ENCODE measurements at regions not wholly inside any gene's neighbourhood (a gene's known extent, or its start where the extent isn't known, plus 50 kb on each side); places are given as distances from the start of the nearest gene placed in this dataset.
"Not testable (repeated sequence)": the region's sequence is repeated elsewhere in the genome, so short reads cannot be mapped to it uniquely, and the experiment has no call there.

DNA sequence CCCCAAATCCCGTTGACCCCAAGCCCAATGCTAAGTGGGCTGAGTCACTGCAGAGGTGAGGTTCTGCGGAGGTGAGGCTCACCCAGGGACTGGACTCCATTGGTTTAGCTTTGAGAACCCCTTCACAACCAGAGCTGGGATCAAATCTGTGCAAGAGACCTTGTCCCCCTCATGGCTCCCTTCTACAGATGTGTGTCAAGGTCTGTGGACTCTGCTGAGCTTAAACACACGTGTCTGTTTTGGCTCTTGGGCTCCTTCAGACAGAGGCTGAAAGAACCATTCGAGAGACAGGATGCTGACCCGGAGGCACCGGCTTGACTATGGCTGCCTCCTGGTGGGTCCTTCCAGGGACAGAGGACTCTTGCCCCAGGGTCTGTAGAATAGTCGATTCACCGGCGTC lies 190.3 kb downstream of the LPIN1 start:
- Histone ChIP-seq H3K9ac (ENCODE audit: low read depth, low read length) (no peak overlapping the region), H3K4me1 (ENCODE audit: insufficient read depth, low read length) (no peaks in the 10 kb centered on the region), H3K36me3 (ENCODE audit: insufficient read depth, low read length) (no peaks in the 10 kb centered on the region), H3K9me3 (ENCODE audit: control insufficient read depth, insufficient read depth, low read length) (no peaks in the 10 kb centered on the region)

DNA sequence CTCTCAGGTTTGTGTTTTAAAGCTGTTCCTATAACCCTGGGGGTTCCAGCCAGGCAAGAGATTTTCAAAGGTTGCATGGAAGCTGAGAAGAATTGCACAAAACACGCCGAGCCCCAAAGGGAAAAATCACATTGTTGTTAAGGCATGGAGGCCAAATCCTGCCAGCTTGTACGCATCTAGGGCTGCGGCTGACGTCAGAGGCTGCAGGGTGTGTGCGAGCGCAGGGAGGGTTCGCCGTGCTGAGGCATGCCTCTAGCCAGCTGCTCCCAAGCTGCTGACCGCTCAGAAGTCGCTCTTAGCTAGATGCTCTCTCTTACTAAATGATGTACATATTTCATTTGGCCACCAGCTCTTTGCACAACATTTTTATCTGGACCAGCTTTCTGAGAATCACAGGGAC lies 191.8 kb downstream of the LPIN1 start:
- H3K9ac ChIP-seq (ENCODE audit: low read depth, low read length) = no peak overlapping the region
- H3K9me3 ChIP-seq (ENCODE audit: control insufficient read depth, insufficient read depth, low read length) = no peaks in the 10 kb centered on the region
- no peaks in the 10 kb centered on the region for H3K36me3 ChIP-seq (ENCODE audit: insufficient read depth, low read length)
- no peaks in the 10 kb centered on the region for H3K4me1 ChIP-seq (ENCODE audit: insufficient read depth, low read length)

DNA sequence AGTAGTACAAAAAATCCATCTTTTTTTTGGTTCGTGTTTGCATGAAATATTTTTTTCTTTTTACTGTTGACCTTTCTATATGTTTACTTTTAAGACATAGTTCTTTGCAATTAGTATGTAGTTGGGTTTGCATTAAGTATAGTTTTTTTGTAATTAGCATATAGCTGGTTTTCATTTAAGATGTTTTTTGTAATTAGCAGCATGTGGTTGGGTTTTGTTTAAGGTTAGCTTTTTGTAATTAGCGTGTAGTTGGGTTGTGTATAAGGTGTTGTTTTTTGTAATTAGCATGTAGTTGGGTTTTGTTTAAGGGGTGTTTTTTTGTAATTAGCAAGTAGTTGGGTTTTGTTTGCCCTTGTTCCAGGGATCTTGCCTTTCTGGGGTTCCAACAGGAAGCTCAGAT lies 193.1 kb downstream of the LPIN1 start:
- Histone ChIP-seq H3K9ac (ENCODE audit: low read depth, low read length) (no peak overlapping the region), H3K4me1 (ENCODE audit: insufficient read depth, low read length) (no peaks in the 10 kb centered on the region), H3K9me3 (ENCODE audit: control insufficient read depth, insufficient read depth, low read length) (no peaks in the 10 kb centered on the region), H3K36me3 (ENCODE audit: insufficient read depth, low read length) (no peaks in the 10 kb centered on the region)

DNA sequence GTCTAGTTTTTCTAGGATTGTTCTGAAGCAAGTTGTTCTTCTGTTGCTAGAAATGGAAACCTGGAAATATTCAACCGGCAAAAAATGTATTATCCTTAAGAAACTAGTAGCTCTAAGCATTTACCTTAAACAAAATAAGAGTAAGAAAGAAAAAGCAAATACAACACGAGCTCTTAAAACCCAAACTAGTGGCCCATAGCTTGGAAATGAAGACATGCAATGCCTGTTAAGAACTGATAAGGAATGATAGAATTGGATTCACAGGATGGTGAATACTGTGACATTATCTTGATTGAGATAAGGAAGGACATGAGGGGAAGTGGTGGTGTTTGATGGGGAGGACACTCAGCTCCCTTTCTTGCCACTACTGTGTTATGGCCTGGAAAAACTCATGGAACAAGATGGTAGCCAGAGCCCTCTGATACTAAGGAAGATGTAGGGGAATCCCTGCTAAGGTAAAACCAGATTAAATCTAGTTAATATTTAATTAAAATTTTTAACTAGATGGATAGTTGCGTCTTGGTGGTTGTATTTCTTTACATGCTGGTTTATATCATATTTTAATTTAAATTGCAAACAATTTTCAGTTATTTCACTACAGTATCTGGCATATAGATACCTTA lies 193.8 kb downstream of the LPIN1 start:
- Histone ChIP-seq H3K9me3 (ENCODE audit: control insufficient read depth, insufficient read depth, low read length) (no peaks in the 10 kb centered on the region), H3K9ac (ENCODE audit: low read depth, low read length) (no peak overlapping the region), H3K4me1 (ENCODE audit: insufficient read depth, low read length) (no peaks in the 10 kb centered on the region), H3K36me3 (ENCODE audit: insufficient read depth, low read length) (no peaks in the 10 kb centered on the region)

DNA sequence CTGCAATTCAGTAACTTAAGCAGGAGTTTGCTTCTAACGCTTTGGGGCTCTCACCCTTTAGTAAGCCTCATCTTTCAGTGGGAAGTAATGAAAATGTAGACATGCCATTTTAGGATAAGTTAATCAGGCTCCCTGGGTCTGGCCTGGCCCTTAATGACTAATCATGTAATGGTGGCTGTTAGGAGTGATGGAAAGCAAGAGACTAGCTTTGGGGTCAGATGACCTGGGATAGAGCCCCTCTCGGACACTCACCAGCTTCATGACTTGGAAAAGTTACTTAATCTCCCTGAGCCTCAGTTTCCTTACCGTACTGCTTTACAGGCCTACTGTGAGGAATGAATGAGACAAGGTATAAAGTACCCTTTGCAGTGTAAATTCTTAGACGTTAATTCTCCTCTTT lies 194.4 kb downstream of the LPIN1 start:
- Histone ChIP-seq H3K4me1 (ENCODE audit: insufficient read depth, low read length) (no peaks in the 10 kb centered on the region), H3K9ac (ENCODE audit: low read depth, low read length) (no peak overlapping the region), H3K9me3 (ENCODE audit: control insufficient read depth, insufficient read depth, low read length) (no peaks in the 10 kb centered on the region), H3K36me3 (ENCODE audit: insufficient read depth, low read length) (no peaks in the 10 kb centered on the region)

DNA sequence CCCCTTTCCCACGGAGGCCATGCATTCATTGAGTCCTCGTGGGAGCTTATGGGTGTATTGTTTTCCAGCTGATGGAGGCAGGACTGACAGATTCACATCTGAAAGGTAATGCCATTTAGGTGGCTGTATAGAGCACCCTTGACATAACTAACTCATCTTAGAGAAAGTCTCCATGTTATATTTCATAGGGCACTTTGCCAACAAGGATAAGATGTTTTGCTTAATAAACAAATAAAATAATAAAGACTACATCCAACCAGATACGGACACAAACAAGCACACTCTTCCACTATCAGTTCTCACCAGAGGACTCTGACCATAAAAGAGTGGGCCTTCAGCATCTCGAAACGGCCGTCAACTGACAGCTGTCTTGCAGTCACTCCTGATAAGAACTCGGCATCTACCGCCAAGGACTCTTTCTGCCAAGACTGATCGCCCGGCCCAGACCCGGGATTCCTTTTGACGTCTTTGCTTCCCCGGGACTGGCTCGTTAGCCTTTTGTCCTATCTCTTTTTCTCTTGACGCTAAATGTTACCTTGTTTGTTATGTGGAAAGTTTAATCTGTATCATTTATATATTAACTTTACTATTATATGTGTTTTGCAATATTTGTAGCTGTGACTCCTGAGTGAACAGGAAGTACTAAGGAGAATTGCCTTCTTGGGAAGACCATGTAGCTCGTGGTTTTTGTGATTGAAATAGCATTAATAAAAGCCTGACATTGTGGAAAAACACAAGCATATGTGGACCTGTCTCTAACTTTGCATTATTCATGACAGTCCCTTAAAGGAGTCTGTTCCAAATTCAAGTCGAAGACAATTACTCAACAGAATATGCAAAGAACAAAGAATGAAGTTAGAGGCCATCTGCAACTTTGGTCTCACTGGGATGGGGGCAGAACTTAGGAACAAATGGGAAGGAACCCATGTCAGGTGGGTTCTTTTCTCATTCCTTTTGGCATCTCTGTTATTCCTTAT lies 195.1 kb downstream of the LPIN1 start:
- Histone ChIP-seq H3K4me1 (ENCODE audit: insufficient read depth, low read length) (no peaks in the 10 kb centered on the region), H3K9ac (ENCODE audit: low read depth, low read length) (no peak overlapping the region), H3K9me3 (ENCODE audit: control insufficient read depth, insufficient read depth, low read length) (no peaks in the 10 kb centered on the region), H3K36me3 (ENCODE audit: insufficient read depth, low read length) (no peaks in the 10 kb centered on the region)

DNA sequence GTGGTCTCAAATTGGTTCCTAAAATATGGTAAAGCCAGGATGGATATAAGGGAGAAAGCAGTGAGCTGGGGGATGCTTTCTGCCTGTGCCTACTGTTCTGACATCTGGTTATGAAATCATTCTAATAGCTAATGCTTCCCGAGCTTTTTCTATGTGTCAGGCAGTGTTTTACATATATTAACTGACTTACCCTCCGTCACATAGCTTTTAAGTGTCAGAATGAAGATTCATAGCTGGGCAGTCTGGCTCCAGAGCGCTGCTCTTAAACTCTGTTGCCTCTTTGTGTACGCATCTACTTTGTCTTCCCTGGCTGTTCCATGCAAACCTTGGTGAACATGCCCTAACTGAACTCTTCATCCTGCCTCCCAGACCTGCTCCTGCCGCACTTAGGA lies 195.7 kb downstream of the LPIN1 start:
- H3K9me3 ChIP-seq (ENCODE audit: control insufficient read depth, insufficient read depth, low read length) = no peaks in the 10 kb centered on the region
- H3K9ac ChIP-seq (ENCODE audit: low read depth, low read length) = no peak overlapping the region
- no peaks in the 10 kb centered on the region for H3K36me3 ChIP-seq (ENCODE audit: insufficient read depth, low read length)
- H3K4me1 ChIP-seq (ENCODE audit: insufficient read depth, low read length) = no peaks in the 10 kb centered on the region

DNA sequence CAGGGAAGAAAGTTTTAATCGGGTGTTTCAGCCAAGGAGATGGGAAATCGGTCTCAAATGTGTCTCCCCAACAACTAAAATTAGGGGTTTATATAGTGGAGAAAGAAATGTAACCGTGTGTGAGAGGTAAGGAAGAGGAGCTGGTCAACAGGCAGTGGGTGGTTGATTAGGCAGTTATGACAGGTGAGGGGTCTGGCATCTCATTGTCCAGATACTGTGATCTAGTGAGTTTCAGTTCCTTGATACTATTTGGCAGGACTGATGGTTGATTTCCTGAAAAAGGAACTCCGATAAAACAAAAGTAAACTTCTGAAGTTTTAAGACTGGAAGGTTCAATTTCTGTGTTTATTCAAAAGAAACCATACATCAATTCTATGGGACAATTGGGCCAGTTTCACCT lies 197.9 kb downstream of the LPIN1 start:
- Histone ChIP-seq H3K36me3 (ENCODE audit: insufficient read depth, low read length) (no peaks in the 10 kb centered on the region; the same call in 1 of the 2 replicates), H3K9ac (ENCODE audit: low read depth, low read length) (no peak overlapping the region), H3K9me3 (ENCODE audit: control insufficient read depth, insufficient read depth, low read length) (no peaks in the 10 kb centered on the region)

DNA sequence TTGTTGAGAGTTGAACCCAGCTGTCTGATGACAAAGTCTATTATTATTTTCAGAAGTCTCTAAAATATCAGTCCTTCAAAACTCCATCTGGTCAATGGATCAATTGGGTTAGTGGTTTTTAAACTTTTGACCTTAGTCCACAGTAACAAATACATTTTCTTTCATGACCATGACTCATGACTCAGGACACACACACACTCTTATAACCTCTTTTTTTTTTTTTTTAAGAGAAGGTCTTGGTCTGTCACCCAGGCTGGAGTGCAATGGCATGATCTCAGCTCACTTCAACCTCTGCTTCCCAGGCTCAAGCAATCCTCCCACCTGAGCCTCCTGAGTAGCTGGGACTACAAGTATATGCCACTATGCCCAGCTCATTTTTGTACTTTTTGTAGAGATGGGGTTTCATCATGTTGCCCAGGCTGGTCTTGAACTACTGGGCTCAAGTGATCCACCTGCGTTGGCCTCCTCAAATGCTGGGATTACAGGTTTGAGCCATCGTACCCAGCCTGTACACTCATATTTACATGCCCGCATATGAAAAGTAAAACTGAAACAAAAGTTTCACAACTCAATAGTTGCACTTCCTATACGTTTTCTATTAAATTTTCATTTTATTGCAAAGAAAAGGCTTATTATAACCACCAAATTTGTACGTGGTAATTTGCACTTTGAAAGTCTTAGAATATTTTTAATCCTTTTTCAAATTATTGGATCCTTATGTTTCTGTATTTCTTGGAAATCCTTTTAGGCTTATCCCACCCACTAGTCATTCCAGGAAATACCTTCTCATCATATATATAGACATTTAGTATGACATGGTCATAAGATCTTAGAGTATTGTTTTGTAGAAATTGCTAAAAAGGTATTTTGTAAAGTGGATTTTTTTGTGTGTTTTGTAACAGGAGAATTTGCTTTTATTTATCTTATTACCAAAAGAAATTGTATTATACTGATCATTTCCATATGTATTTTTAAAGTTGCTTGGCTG lies 199.0 kb downstream of the LPIN1 start:
- Histone ChIP-seq H3K9me3 (ENCODE audit: control insufficient read depth, insufficient read depth, low read length) (no peaks in the 10 kb centered on the region), H3K9ac (ENCODE audit: low read depth, low read length) (no peak overlapping the region), H3K4me1 (ENCODE audit: insufficient read depth, low read length) (no peaks in the 10 kb centered on the region), H3K36me3 (ENCODE audit: insufficient read depth, low read length) (no peaks in the 10 kb centered on the region; the same call in 1 of the 2 replicates)

More for the DNA sequence above, 197.9 kb downstream of the LPIN1 start:
- no peaks in the 10 kb centered on the region for H3K4me1 ChIP-seq (ENCODE audit: insufficient read depth, low read length)

DNA sequence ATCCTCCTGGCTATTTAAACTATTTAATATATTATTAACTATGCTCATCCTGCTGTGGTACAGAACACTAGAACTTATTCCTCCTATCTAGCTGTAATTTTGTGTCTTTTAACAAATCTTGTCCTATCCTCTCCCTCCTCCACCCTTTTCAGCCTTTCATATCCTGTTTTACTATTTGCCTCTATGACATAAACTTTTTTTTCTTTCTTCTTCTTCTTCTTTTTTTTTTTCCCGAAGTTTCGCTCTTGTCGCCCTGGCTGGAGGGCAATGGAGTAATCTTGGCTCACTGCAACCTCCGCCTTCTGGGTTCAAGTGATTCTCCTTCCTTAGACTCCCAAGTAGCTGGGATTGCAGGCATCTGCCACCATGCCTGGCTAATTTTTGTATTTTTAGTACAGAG lies 201.5 kb downstream of the LPIN1 start:
- Histone ChIP-seq H3K9me3 (ENCODE audit: control insufficient read depth, insufficient read depth, low read length) (no peaks in the 10 kb centered on the region), H3K9ac (ENCODE audit: low read depth, low read length) (no peak overlapping the region), H3K36me3 (ENCODE audit: insufficient read depth, low read length) (no peaks in the 10 kb centered on the region; the same call in 1 of the 2 replicates), H3K4me1 (ENCODE audit: insufficient read depth, low read length) (peaks cover 7% of the 10 kb centered on the region; the same call in 1 of the 2 replicates)

DNA sequence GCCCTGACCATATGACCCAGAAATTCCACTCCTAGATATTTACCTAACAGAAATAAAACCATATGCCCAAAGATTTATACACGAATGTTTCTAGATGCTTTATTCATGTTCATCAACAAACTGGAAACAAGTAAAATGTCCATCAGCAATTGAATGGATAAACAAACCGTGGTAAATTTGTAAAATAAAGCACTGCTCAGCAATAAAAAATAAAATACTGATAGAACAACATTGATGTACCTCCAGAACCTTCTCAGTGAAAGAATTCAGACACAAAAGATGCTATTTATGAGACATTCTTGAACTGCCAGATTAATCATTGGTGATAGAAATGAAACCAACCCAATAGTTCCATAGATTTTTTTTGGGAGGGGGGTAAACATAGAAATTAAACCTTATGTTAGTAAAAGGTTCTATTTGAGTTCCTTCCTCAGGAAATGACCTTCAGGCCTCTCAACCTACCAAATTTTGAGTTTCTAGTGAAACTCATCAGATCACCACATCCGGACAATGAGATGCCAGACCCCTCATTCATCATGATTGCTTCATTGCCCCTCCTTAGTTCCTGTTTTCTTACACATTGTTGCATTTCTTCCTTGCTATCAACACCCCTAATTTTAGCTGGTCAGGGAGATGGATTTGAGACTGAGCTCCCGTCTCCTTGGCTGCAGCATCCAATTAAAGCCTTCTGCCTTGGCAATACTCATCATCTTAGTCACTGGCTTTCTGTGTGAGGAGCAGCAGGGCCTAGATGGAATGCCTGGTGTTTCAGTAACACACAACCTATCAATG lies 203.5 kb downstream of the LPIN1 start:
- Histone ChIP-seq H3K9ac (ENCODE audit: low read depth, low read length) (no peak overlapping the region), H3K9me3 (ENCODE audit: control insufficient read depth, insufficient read depth, low read length) (no peaks in the 10 kb centered on the region), H3K36me3 (ENCODE audit: insufficient read depth, low read length) (no peaks in the 10 kb centered on the region; the same call in 1 of the 2 replicates), H3K4me1 (ENCODE audit: insufficient read depth, low read length) (peaks cover 7% of the 10 kb centered on the region; the same call in 1 of the 2 replicates)

DNA sequence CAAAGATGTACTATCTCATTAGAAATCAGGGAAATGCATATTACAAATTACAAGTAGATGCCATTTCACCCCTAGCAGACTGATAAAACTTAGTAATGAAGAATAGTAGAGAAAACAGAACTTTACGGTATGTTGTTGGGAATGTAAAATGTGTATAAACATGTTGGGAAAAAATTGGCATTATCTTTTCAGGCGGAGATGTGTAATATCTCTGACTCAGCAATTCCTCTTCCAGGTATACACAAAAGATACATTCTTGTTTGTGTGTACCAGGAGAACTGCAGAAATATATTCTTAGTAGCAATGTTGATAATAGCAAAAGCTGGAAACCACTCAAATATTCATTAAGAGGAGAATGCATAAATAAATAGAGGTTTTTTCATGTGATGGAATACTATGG lies 204.5 kb downstream of the LPIN1 start:
- Histone ChIP-seq H3K36me3 (ENCODE audit: insufficient read depth, low read length) (no peaks in the 10 kb centered on the region; the same call in 1 of the 2 replicates), H3K9ac (ENCODE audit: low read depth, low read length) (no peak overlapping the region), H3K9me3 (ENCODE audit: control insufficient read depth, insufficient read depth, low read length) (no peaks in the 10 kb centered on the region), H3K4me1 (ENCODE audit: insufficient read depth, low read length) (peaks cover 7% of the 10 kb centered on the region; the same call in 1 of the 2 replicates)

DNA sequence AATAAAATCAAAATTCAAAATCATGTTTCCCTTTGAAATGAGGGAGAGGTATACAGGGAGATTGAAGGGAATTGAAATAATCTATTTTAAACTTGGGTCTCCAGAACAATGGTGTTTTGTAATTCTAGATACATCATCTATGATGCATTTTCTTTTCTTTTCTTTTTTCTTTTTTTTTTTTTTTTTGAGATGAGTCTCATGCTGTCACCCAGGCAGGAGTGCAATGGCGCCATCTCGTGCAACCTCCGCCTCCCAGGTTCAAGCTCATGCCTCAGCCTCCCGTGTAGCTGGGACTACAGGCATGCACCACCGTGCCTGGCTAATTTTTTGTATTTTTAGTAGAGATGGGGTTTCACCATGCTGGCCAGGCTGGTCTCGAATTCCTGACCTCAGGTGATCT lies 205.1 kb downstream of the LPIN1 start:
- not testable (repeated sequence) for H3K9ac ChIP-seq (ENCODE audit: low read depth, low read length); H3K36me3 ChIP-seq (ENCODE audit: insufficient read depth, low read length); H3K4me1 ChIP-seq (ENCODE audit: insufficient read depth, low read length); H3K9me3 ChIP-seq (ENCODE audit: control insufficient read depth, insufficient read depth, low read length)
